Hepatocyte (in vitro differentiated cells): ENCODE measurements at regions not wholly inside any gene's neighbourhood (a gene's known extent, or its start where the extent isn't known, plus 50 kb on each side); places are given as distances from the start of the nearest gene placed in this dataset.

Experiments
- EZH2 ChIP-seq: fragments of 200-600 bp; sonication (generic); IDR thresholded peaks from 2 replicates; pipeline ENCODE4 v1.6.1; 2016; ENCODE audit warnings: antibody characterized with exemption, mild to moderate bottlenecking, borderline replicate concordance
- EZH2phosphoT487 ChIP-seq: fragments of 200-600 bp; sonication (generic); IDR thresholded peaks from one replicate; pipeline ENCODE4 v1.6.1; 2018; ENCODE audit warnings: antibody characterized with exemption, mild to moderate bottlenecking, low read depth, moderate library complexity; ENCODE audit not compliant: unreplicated experiment, severe bottlenecking
- TF ChIP-seq, protein P1 (sequence below): fragments of 200-600 bp; sonication (generic); IDR thresholded peaks from 2 replicates; pipeline ENCODE4 v1.5.1; 2016; ENCODE audit warnings: antibody characterized with exemption, mild to moderate bottlenecking; ENCODE audit not compliant: poor library complexity

DNA sequence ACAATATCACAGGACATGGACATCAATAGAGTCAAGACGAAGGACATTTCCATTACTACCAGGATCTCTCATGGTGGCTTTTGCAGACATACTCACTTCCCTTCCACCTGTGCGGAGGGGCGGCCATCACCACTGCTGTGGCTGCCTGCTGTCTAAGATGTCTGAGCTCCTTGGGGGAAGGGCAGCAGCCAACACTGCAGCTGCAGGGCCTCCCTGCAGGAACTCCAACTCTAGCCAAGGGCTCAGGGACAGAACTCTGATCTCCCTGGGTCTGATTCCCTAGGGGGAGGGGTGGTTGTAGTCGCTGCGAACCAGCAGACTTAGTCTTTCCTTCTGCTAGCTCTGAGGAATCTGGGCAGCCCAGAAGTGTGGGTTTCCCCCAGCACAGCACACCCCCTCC lies 78.9 kb upstream of the ANKRD10 start:
- TF ChIP-seq, protein P1, sequence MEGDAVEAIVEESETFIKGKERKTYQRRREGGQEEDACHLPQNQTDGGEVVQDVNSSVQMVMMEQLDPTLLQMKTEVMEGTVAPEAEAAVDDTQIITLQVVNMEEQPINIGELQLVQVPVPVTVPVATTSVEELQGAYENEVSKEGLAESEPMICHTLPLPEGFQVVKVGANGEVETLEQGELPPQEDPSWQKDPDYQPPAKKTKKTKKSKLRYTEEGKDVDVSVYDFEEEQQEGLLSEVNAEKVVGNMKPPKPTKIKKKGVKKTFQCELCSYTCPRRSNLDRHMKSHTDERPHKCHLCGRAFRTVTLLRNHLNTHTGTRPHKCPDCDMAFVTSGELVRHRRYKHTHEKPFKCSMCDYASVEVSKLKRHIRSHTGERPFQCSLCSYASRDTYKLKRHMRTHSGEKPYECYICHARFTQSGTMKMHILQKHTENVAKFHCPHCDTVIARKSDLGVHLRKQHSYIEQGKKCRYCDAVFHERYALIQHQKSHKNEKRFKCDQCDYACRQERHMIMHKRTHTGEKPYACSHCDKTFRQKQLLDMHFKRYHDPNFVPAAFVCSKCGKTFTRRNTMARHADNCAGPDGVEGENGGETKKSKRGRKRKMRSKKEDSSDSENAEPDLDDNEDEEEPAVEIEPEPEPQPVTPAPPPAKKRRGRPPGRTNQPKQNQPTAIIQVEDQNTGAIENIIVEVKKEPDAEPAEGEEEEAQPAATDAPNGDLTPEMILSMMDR = no peak
- TF ChIP-seq EZH2 (no peak), EZH2phosphoT487 (no peak)
